Endothelial cell of umbilical vein (primary cell): ENCODE measurements at regions not wholly inside any gene's neighbourhood (a gene's known extent, or its start where the extent isn't known, plus 50 kb on each side); places are given as distances from the start of the nearest gene placed in this dataset.

Experiments
- BruUV-seq: library from RNA; stranded (reverse); fragments of 400-500 nt; replicated peaks from 2 replicates; lab custom pipeline; 2021; lab: Mats Ljungman, UMichigan
- CTCF ChIA-PET: fragments of 300-600, 350-600 bp; sonication (Branson Sonifier 250); formaldehyde crosslinking; loops from one replicate; lab custom pipeline; 2021; ENCODE audit warnings: antibody characterized with exemption, inconsistent platforms; lab: Charles Lee
- POLR2A ChIA-PET: fragments of 300-600, 350-600 bp; sonication (Branson Sonifier 250); formaldehyde crosslinking; loops from one replicate; lab custom pipeline; 2021; ENCODE audit warnings: antibody characterized with exemption, inconsistent platforms; lab: Charles Lee
- DNase-seq: peaks from one replicate; pipeline ENCODE4 v3.0.0-alpha.2; 2011; ENCODE audit warnings: low read depth, low spot score
- FAIRE-seq: peaks from 2 replicates; lab custom pipeline; 2011; peaks lifted over from hg19 to GRCh38; lab: Jason Lieb, UNC
- H2AFZ ChIP-seq: 2 replicates; pipeline ENCODE4 v1.6.0; 2012; ENCODE audit warnings: low read depth, low read length, control low read depth, inconsistent platforms
- H3K27ac ChIP-seq: 2 replicates; pipeline ENCODE4 v1.5.1; 2011; ENCODE audit warnings: low read depth, mild to moderate bottlenecking, control low read depth, low read length, moderate library complexity; ENCODE audit not compliant: insufficient read depth
- H3K27me3 ChIP-seq, 2 experiments: 2 replicates each; pipeline versions ENCODE4 v1.6.0 to v1.6.1; 2011; ENCODE audit warnings: low read length in 2 of 2, mixed read lengths in 1 of 2; ENCODE audit not compliant: control insufficient read depth in 2 of 2, insufficient read depth in 2 of 2
- H3K36me3 ChIP-seq, 2 experiments: 2 replicates in 1 of 2; 3 replicates in 1 of 2; pipeline ENCODE4 v1.5.1; 2011; ENCODE audit warnings: low read length in 2 of 2, mild to moderate bottlenecking in 1 of 2, moderate library complexity in 1 of 2; ENCODE audit not compliant: control insufficient read depth in 2 of 2, insufficient read depth in 2 of 2; ENCODE audit errors: extremely low read depth in 1 of 2
- H3K4me1 ChIP-seq: 3 replicates; pipeline ENCODE4 v1.5.1; 2011; ENCODE audit warnings: mild to moderate bottlenecking, low read length; ENCODE audit not compliant: control insufficient read depth, insufficient read depth; ENCODE audit errors: extremely low read depth
- H3K4me2 ChIP-seq: 2 replicates; pipeline ENCODE4 v1.6.1; 2011; ENCODE audit warnings: low read length, control low read depth, mixed read lengths; ENCODE audit not compliant: insufficient read depth
- H3K4me3 ChIP-seq, 3 experiments: fragments of 200-600 bp in 1 of 3; sonication (generic), shearing (Covaris generic) in 1 of 3; replicated peaks in 1 of 3; 2 replicates each; pipeline ENCODE4 v1.5.1; 2011 to 2016; ENCODE audit warnings: control low read depth in 3 of 3, low read length in 3 of 3, mild to moderate bottlenecking in 2 of 3, inconsistent platforms in 1 of 3, low read depth in 1 of 3, moderate library complexity in 1 of 3; ENCODE audit not compliant: insufficient read depth in 1 of 3
- H3K79me2 ChIP-seq: 2 replicates; pipeline ENCODE4 v1.6.0; 2012; ENCODE audit warnings: low read length, inconsistent platforms; ENCODE audit not compliant: control insufficient read depth, insufficient read depth
- H3K9ac ChIP-seq: replicated peaks from 2 replicates; pipeline ENCODE3; 2011; ENCODE audit warnings: low read length, control low read depth; ENCODE audit not compliant: insufficient read depth; ENCODE audit errors: extremely low read depth
- H3K9me1 ChIP-seq: replicated peaks from 3 replicates; pipeline ENCODE4 v1.6.0; 2011; ENCODE audit warnings: mild to moderate bottlenecking, low read length; ENCODE audit not compliant: control insufficient read depth, insufficient read depth; ENCODE audit errors: extremely low read depth
- H3K9me3 ChIP-seq: replicated peaks from 2 replicates; pipeline ENCODE4 v1.5.1; 2012; ENCODE audit warnings: low read length, inconsistent platforms; ENCODE audit not compliant: control insufficient read depth, insufficient read depth
- H4K20me1 ChIP-seq: replicated peaks from 2 replicates; pipeline ENCODE3; 2011; ENCODE audit warnings: mild to moderate bottlenecking, low read length; ENCODE audit not compliant: control insufficient read depth, insufficient read depth; ENCODE audit errors: extremely low read depth
- EZH2 ChIP-seq: IDR thresholded peaks from 2 replicates; pipeline ENCODE4 v1.6.1; 2012; ENCODE audit warnings: borderline replicate concordance, low read depth, mild to moderate bottlenecking, moderate library complexity, low read length, inconsistent platforms; ENCODE audit not compliant: severe bottlenecking
- FOS ChIP-seq: IDR thresholded peaks from 2 replicates; pipeline ENCODE4 v1.6.1; 2011; ENCODE audit warnings: mild to moderate bottlenecking, low read length, moderate library complexity, borderline replicate concordance; ENCODE audit not compliant: insufficient read depth
- GATA2 ChIP-seq: IDR thresholded peaks from 2 replicates; pipeline ENCODE4 v1.7.0; 2011; ENCODE audit warnings: low read depth, mild to moderate bottlenecking, moderate library complexity, mixed read lengths, low read length; ENCODE audit not compliant: insufficient read length, insufficient read depth
- JUN ChIP-seq: IDR thresholded peaks from 2 replicates; pipeline ENCODE4 v1.6.1; 2011; ENCODE audit warnings: borderline replicate concordance, low read depth; ENCODE audit not compliant: insufficient read length, insufficient read depth
- MYC ChIP-seq: IDR thresholded peaks from one replicate; pipeline ENCODE4 v1.6.1; 2011; ENCODE audit warnings: mild to moderate bottlenecking, low read depth, low read length
- POLR2A ChIP-seq: IDR thresholded peaks from 2 replicates; pipeline ENCODE4 v1.6.1; 2012; ENCODE audit warnings: low read depth, mild to moderate bottlenecking, control low read depth, low read length
- POLR2AphosphoS5 ChIP-seq: IDR thresholded peaks from 2 replicates; pipeline ENCODE4 v1.6.1; 2012; ENCODE audit warnings: low read depth, mild to moderate bottlenecking, control low read depth, low read length, moderate library complexity; ENCODE audit not compliant: insufficient read depth
- dilution Hi-C: fragments of 300-500 bp; cut with MboI; formaldehyde crosslinking; loops from one replicate; pipeline ENCODE4 v1.15.0; 2019; ENCODE audit warnings: low sequenced_read_pairs; ENCODE audit not compliant: extremely low pct_ligation_motif_present
- intact Hi-C: fragments of 100-400 bp; cut with micrococcal nuclease; formaldehyde crosslinking; loops from one replicate; pipeline ENCODE4 v1.10.0; 2022
- TF ChIP-seq, protein P1 (sequence below): IDR thresholded peaks from 2 replicates; pipeline ENCODE4 v1.6.1; 2011; ENCODE audit not compliant: insufficient read depth, insufficient read length
- TF ChIP-seq, protein P2 (sequence below), 2 donors: IDR thresholded peaks; 1 replicate in 1 of 2; 2 replicates in 1 of 2; pipeline ENCODE4 v1.5.1; 2011; ENCODE audit warnings: low read length in 2 of 2, mild to moderate bottlenecking in 2 of 2, moderate library complexity in 2 of 2, control low read depth in 1 of 2, inconsistent platforms in 1 of 2, low read depth in 1 of 2; ENCODE audit not compliant: insufficient read depth in 1 of 2; ENCODE audit errors: extremely low read depth in 1 of 2

DNA sequence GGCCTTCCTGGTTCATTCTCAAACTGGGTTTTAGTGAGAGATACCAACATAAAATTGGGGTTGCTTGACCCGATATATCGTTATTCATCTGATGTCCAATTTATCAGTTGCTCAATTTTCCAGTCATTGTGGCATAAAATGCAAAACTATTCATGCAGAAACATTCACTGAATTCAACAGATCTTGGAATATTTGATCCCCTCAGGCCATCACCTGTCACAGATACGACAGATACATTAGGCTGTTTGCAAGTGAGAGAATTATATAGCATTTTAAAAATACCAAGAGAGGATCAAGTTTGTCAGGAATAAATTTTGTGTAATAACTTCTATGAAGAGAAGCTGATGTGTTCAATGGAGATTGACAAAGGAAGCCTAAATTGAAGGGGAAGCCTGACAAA lies 67.1 kb downstream of the MAP10 start:
- H3K27ac ChIP-seq = no peak overlapping the region
- H3K9me1 ChIP-seq = no peaks in the 10 kb centered on the region
- H3K4me1 ChIP-seq = no peaks in the 10 kb centered on the region
- no peaks in the 10 kb centered on the region for H3K36me3 ChIP-seq
- no TSS peak for BruUV-seq
- ChIA-PET POLR2A (no interaction called here), CTCF (no interaction called here)
- H4K20me1 ChIP-seq = no peaks in the 10 kb centered on the region
- H3K79me2 ChIP-seq = no peaks in the 10 kb centered on the region
- intact Hi-C loops (no loop called here), dilution Hi-C loops (no loop called here)
- FAIRE-seq (no peak), DNase-seq (no peak)
- H3K4me3 ChIP-seq = no peak overlapping the region
- no peak overlapping the region for H3K9ac ChIP-seq
- TF ChIP-seq GATA2 = no peak
- no peak for TF ChIP-seq MYC
- TF ChIP-seq POLR2AphosphoS5 = no peak
- no peak for TF ChIP-seq POLR2A
- no peaks in the 10 kb centered on the region for H3K9me3 ChIP-seq
- no peaks in the 10 kb centered on the region for H3K27me3 ChIP-seq
- H2AFZ ChIP-seq = no peak overlapping the region
- no peak overlapping the region for H3K4me2 ChIP-seq

DNA sequence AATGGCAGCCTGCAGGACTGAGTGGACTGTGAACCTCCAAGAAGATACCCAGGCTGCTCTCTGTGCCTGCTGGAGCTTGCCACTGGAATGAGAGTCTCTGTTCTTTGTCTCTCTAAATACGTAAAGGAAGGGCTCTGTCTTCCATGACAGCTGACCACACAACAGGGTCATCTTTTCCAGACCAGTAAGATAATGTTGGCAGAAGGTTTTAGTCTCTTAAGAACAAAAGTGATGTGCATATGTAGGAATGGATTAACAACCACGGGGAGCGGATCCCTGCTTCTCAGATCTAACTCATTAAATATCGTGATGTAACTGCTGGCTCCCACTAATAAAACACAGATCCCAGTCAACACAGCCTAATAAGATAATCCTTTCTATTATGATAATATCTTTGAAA lies 67.5 kb downstream of the MAP10 start:
- POLR2A ChIA-PET = no interaction called here

More for the DNA sequence above, 67.5 kb downstream of the MAP10 start:
- Histone ChIP-seq H3K9me3 (no peaks in the 10 kb centered on the region), H3K36me3 (no peaks in the 10 kb centered on the region), H3K9me1 (no peaks in the 10 kb centered on the region), H3K79me2 (no peaks in the 10 kb centered on the region), H3K27ac (no peak overlapping the region), H2AFZ (no peak overlapping the region), H3K4me1 (no peaks in the 10 kb centered on the region), H3K9ac (no peak overlapping the region), H3K27me3 (no peaks in the 10 kb centered on the region), H3K4me3 (no peak overlapping the region), H4K20me1 (no peaks in the 10 kb centered on the region), H3K4me2 (no peak overlapping the region)
- CTCF ChIA-PET = no interaction called here
- FAIRE-seq = no peak
- TF ChIP-seq EZH2 (no peak), FOS (no peak), POLR2A (no peak), POLR2AphosphoS5 (no peak), JUN (no peak), MYC (no peak), GATA2 (no peak)
- TF ChIP-seq, protein P1, sequence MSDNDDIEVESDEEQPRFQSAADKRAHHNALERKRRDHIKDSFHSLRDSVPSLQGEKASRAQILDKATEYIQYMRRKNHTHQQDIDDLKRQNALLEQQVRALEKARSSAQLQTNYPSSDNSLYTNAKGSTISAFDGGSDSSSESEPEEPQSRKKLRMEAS = no peak
- TF ChIP-seq, protein P2, sequence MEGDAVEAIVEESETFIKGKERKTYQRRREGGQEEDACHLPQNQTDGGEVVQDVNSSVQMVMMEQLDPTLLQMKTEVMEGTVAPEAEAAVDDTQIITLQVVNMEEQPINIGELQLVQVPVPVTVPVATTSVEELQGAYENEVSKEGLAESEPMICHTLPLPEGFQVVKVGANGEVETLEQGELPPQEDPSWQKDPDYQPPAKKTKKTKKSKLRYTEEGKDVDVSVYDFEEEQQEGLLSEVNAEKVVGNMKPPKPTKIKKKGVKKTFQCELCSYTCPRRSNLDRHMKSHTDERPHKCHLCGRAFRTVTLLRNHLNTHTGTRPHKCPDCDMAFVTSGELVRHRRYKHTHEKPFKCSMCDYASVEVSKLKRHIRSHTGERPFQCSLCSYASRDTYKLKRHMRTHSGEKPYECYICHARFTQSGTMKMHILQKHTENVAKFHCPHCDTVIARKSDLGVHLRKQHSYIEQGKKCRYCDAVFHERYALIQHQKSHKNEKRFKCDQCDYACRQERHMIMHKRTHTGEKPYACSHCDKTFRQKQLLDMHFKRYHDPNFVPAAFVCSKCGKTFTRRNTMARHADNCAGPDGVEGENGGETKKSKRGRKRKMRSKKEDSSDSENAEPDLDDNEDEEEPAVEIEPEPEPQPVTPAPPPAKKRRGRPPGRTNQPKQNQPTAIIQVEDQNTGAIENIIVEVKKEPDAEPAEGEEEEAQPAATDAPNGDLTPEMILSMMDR (IDR thresholded peaks at IDR 0.05; ENCODE audit: extremely low read depth in 1 of 2, insufficient read depth in 1 of 2, low read depth in 1 of 2, low read length in 2 of 2) = no peak
- no TSS peak for BruUV-seq
- DNase-seq = no peak
- intact Hi-C loops (no loop called here), dilution Hi-C loops (no loop called here)
